Right kidney (tissue), 1 donor: ENCODE measurements at regions not wholly inside any gene's neighbourhood (a gene's known extent, or its start where the extent isn't known, plus 50 kb on each side); places are given as distances from the start of the nearest gene placed in this dataset.

Experiments used
- DNase-seq: peaks from one replicate; pipeline ENCODE4 v3.0.0-alpha.2; 2016

- no peak for DNase-seq
Measured at GRCh38 chr5:3542769-3543168, 52.9 kb upstream of the IRX1 start.

DNA sequence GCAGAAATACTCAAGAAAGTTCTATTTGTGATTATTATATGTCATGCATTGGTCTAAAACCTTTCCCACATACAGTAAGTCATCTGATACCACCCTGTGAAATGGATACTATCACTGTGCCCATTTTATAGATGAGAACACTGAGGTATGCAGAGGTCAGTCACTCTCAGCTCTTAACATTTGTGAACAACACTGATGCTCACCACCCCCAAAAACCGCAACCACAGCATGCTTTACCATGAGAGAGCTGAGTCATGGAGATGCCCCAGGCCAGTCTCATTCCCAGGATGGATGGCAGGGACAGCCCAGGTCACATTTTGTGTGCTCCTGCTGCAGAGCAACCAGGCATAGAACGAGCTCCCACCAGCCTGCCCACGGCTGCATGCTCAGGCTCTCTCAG, 53.5 kb upstream of the IRX1 start:
- no peak for DNase-seq

GRCh38 chr5:3538886-3539285, 56.7 kb upstream of the IRX1 start:
- DNase-seq, result no peak

DNA sequence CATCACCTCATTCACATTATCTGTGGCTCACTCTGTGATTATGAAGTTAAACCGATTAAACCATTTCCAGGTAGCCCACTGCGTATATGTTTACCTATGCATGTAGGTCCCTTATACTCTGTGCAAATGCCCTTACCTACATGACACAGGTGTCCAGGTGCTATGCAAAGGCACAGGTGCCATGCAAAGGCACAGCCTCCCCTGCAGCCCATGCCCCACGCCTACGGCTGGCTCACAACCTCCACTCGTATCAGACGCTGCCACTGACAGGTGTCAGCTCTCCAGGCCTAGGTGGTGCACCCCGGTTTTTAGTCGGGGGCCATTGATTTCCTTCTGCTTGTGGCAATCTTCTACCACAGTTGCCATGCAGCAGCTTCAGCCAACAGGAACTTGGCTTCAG, 57.7 kb upstream of the IRX1 start:
- no peak for DNase-seq

GRCh38 chr5:3535414-3536211, 60.0 kb upstream of the IRX1 start:
- DNase-seq, result no peak

DNA sequence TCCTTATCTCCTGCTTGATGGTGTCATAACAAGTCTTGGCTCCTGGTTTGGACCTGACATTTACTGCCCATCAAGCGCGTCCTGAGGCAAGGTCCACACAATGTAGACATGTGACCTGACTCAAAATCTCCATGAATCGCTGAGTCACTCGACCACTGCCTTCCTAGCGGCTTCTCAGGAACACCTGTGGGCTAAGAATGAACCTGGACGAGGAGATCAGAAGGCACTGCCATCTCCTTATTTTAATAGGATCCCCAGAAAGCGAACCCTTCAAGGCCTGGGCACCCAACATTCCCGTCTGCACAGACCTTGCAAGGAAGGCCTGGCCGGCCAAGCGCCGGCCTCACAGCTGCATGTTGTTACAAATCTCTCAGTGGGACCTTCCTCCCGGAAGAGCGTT, 60.6 kb upstream of the IRX1 start:
- DNase-seq, result no peak

DNA sequence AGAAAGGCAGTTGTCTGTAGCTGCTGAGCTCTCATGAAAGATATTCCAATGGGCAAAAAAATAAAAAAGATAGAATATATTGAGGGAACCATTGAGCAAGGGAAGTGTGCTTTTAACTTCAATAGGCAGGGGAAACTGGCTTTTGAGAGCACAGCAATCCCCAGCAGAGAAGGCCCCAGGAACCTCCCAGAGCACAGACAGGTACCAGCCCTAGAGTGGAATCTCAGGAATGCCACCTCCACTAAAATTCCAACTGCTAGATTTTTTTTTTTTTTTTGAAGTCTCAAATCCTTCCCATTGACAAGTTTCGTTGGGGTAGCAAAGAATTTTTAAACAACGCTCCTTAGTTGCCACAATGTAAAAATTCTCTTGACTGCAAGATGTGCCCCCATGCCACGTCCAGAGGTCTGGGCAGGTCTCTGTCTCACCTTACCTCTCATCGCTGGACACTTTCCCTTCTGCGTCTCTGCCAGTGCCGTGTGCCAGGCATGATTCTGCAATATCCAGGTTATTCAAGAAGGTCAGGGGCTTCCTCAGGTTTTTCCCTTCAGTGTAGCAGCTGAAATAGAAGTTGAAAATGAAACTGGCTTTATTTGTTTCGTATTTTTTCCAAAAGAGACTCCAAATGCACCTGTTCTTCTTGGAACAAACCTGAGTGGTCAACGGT, 64.2 kb upstream of the IRX1 start:
- no peak for DNase-seq

GRCh38 chr5:3530251-3530650, 65.4 kb upstream of the IRX1 start:
- DNase-seq, result no peak

- no peak for DNase-seq
Measured at GRCh38 chr5:3526551-3527185, 69.0 kb upstream of the IRX1 start.

GRCh38 chr5:3522491-3522890, 73.1 kb upstream of the IRX1 start:
- DNase-seq, result no peak

DNA sequence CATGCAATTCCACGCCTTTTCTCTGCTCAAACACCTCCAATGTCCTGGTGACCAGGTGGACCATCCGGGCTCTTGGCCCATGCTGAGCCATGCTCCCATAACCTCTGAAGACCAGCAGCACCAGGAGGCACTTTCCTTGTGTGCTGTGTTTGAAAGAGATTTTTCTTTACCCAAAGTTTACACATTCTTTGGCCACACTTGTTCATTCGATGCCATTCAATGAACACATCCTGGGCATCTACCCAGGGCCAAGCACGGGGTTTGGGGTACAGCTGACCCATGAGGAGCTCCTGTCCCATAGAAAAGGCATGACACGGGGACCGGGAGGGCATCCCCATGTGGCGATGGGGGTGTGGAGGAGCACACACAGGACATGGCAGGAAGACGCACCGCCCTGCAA, 77.1 kb upstream of the IRX1 start:
- no peak for DNase-seq

GRCh38 chr5:3518051-3518450, 77.6 kb upstream of the IRX1 start:
- DNase-seq, result no peak

GRCh38 chr5:3517348-3517747, 78.3 kb upstream of the IRX1 start:
- no peak for DNase-seq

DNA sequence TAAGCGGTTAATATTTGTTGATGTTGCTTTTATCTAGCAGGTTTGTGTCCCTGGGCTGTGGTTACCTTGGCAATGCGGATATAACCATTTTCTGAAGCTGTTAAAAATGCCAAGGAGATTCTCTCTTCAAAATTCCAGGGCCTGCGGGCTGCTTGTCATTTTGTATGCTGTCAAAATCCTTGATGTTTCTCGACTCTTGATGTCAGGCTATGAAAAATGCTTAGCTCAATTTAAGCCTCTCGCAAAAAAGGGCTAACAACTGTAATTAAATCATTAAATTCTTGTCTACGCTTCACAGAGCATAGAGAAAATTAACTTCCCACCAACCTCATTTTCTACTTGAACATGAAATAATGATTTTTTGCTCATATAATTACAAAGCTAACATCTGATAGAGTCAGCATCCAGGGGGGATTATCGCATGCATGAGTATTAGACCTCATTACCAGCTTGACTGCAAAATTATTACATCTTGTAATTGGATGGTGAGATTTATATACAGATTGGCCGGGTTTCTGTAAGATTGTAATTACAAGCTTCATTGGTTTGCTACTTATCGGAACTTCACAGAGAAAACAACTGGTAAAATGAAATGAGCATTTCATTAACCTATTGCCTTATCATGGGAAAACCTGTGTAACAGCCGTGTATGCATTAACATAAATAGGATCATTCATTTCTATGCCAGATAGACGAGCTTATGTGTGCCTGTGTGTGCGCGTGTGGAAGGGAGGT, 83.1 kb upstream of the IRX1 start:
- DNase-seq, result no peak

GRCh38 chr5:3511934-3512333, 83.7 kb upstream of the IRX1 start:
- no peak for DNase-seq

DNA sequence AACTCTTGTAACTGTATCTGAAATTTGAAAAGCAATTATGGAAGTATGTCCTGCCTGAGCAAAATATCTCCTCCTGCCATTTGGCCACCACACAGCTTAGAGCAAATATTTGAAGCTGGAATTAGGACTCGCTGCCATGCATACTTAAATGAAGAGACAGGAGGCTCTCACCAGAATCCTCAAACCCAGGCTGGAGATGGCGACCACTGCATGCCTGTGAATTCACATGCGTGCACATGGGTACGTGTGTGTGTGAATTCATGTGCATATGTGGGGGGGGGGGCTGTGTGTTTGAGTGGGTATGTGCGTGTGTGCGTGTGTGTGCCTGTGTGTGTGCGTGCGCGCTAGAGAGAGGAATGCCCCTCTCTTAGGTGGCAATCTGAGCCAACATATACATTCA, 84.1 kb upstream of the IRX1 start:
- no peak for DNase-seq

GRCh38 chr5:3510642-3511417, 84.8 kb upstream of the IRX1 start:
- DNase-seq, result no peak

GRCh38 chr5:3509290-3509689, 86.3 kb upstream of the IRX1 start:
- DNase-seq, result no peak

- no peak for DNase-seq
Measured at GRCh38 chr5:3508395-3508794, 87.2 kb upstream of the IRX1 start.

- peak; percentile 36 for DNase-seq
Measured at GRCh38 chr5:3490957-3491507, 104.6 kb upstream of the IRX1 start.

DNA sequence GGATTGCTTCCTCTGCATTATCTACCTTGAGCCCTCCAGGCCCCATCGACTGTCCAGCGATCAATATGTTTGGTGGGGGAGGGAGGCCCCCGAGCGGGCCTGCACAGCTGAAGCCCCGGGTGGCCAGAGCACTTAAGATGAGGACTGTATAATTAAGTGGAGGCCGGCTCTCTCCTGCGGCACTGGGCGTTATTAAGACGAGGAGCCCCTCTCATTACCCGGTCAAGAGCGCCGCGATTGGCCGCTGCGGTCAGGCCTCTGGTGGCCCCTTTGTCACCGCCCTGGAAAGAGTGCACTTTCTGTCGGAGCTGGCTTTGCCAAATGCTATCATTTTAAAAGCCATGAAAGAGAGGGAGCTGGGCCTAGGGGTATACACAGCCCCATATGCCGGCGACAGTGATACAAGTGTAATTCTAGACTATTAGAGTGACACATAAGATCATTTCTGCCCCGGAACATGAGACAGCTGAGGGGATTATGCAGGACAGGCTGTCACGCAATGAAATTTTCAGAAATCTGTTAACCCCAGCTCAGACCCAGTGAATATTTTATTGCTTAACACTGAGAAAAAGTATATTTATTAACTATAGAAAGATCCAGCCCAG, 106.3 kb upstream of the IRX1 start:
- no peak for DNase-seq
